Upper lobe of left lung (tissue), 6 donors: ENCODE measurements at regions not wholly inside any gene's neighbourhood (a gene's known extent, or its start where the extent isn't known, plus 50 kb on each side); places are given as distances from the start of the nearest gene placed in this dataset.

ENCODE experiments used
- ATAC-seq, 2 donors: fragments of 200-7000 bp; cut with Tn5 transposase; one replicate each; pipeline ENCODE4 v1.9.1; 2022; ENCODE audit warnings: mild to moderate bottlenecking in 2 of 2, moderate library complexity in 2 of 2; ENCODE audit not compliant: low FRiP score in 2 of 2
- DNase-seq, 2 donors: peaks; one replicate each; pipeline ENCODE4 v3.0.0-alpha.2; 2019 to 2020
- H3K27ac ChIP-seq, 4 donors: fragments of 200-600 bp; sonication (generic); one replicate each; pipeline ENCODE4 v1.5.1; 2016 to 2019
- H3K27me3 ChIP-seq, 4 donors: fragments of 200-600 bp; sonication (generic); one replicate each; pipeline ENCODE4 v1.5.1; 2017 to 2019
- H3K36me3 ChIP-seq, 4 donors: fragments of 200-600 bp; sonication (generic); one replicate each; pipeline ENCODE4 v1.5.1; 2016 to 2019
- H3K4me1 ChIP-seq, 4 donors: fragments of 200-600 bp; sonication (generic); one replicate each; pipeline ENCODE4 v1.5.1; 2018 to 2019
- H3K4me3 ChIP-seq, 4 donors: fragments of 200-600 bp; sonication (generic); one replicate each; pipeline ENCODE4 v1.5.1; 2017 to 2019; ENCODE audit warnings: mild to moderate bottlenecking in 2 of 4, moderate library complexity in 1 of 4
- H3K9me3 ChIP-seq, 4 donors: fragments of 200-600 bp; sonication (generic); one replicate each; pipeline ENCODE4 v1.5.1; 2018 to 2019
- CTCF ChIP-seq, 6 experiments: fragments of 450-650 bp in 4 of 6; fragments of 200-600 bp in 2 of 6; sonication (generic) in 2 of 6; IDR thresholded peaks; one replicate each; pipeline ENCODE4 v1.5.1; 2016 to 2019; ENCODE audit warnings: antibody characterized with exemption in 6 of 6
- EP300 ChIP-seq, 4 donors: sonication (generic); formaldehyde crosslinking; IDR thresholded peaks; one replicate each; pipeline ENCODE4 v1.5.1; 2017; ENCODE audit warnings: antibody characterized with exemption in 4 of 4, control low read depth in 2 of 4
- POLR2A ChIP-seq, 4 donors: fragments of 450-650 bp; IDR thresholded peaks; one replicate each; pipeline ENCODE4 v1.5.1; 2016 to 2017; ENCODE audit warnings: antibody characterized with exemption in 4 of 4, mild to moderate bottlenecking in 2 of 4
- POLR2AphosphoS5 ChIP-seq, 2 donors: sonication (generic); formaldehyde crosslinking; IDR thresholded peaks; one replicate each; pipeline ENCODE4 v1.5.1; 2017; ENCODE audit warnings: antibody characterized with exemption in 2 of 2
- WGBS, 2 donors: methylation state at CpG; one replicate each; pipeline ENCODE4 v1.1.5; 2017 to 2018; 5-methylcytosine and 5-hydroxymethylcytosine counted together
- donor health status: DM: no; HTN: no; CAD: no; lungs with moderate emphysema.
- donor health status: DM: no; HTN: yes; CAD: no; lungs with severe emphysema.

- Histone ChIP-seq H3K36me3 (no peaks in the 10 kb centered on the region), H3K27me3 (no peaks in the 10 kb centered on the region), H3K4me1 (no peaks in the 10 kb centered on the region), H3K9me3 (no peaks in the 10 kb centered on the region), H3K4me3 (no peak overlapping the region), H3K27ac (no peak overlapping the region)
- 75 to 79% methylated on average over 6 of the region's 6 CpGs for WGBS, 2 donors
- TF ChIP-seq EP300 (IDR thresholded peaks at IDR 0.05) (no peak), POLR2A (IDR thresholded peaks at IDR 0.05) (no peak)
- no peak for ATAC-seq
- DNase-seq, result no peak
These were observed 869.8 kb upstream of the EPHA7 start for GRCh38 chr6:94289131-94289530.

GRCh38 chr6:94278146-94278545, 858.8 kb upstream of the EPHA7 start:
- TF ChIP-seq POLR2A (IDR thresholded peaks at IDR 0.05) (no peak), POLR2AphosphoS5 (IDR thresholded peaks at IDR 0.05) (no peak), EP300 (IDR thresholded peaks at IDR 0.05) (no peak), CTCF (IDR thresholded peaks at IDR 0.05) (no peak)
- H3K27ac ChIP-seq, result no peak overlapping the region
- WGBS, 2 donors, result 49 to 67% methylated on average over 5 of the region's 5 CpGs
- no peaks in the 10 kb centered on the region for H3K36me3 ChIP-seq
- ATAC-seq (no peak), DNase-seq (no peak)
- H3K27me3 ChIP-seq, result no peaks in the 10 kb centered on the region
- no peaks in the 10 kb centered on the region for H3K4me1 ChIP-seq
- H3K9me3 ChIP-seq, result no peaks in the 10 kb centered on the region
- no peak overlapping the region for H3K4me3 ChIP-seq

GRCh38 chr6:94272327-94272726, 853.0 kb upstream of the EPHA7 start:
- Histone ChIP-seq H3K4me1 (no peaks in the 10 kb centered on the region), H3K27me3 (no peaks in the 10 kb centered on the region), H3K27ac (no peak overlapping the region), H3K9me3 (no peaks in the 10 kb centered on the region), H3K36me3 (no peaks in the 10 kb centered on the region), H3K4me3 (no peak overlapping the region)
- ATAC-seq (no peak), DNase-seq (no peak)
- 70 to 77% methylated on average over 2 of the region's 2 CpGs for WGBS, 2 donors
- no peak for TF ChIP-seq POLR2A (IDR thresholded peaks at IDR 0.05)
- TF ChIP-seq POLR2AphosphoS5 (IDR thresholded peaks at IDR 0.05), result no peak
- no peak for TF ChIP-seq EP300 (IDR thresholded peaks at IDR 0.05)
- TF ChIP-seq CTCF (IDR thresholded peaks at IDR 0.05), result no peak

GRCh38 chr6:94270091-94270948, 851.0 kb upstream of the EPHA7 start:
- ATAC-seq (no peak), DNase-seq (no peak)
- no peak overlapping the region for H3K27ac ChIP-seq
- TF ChIP-seq EP300 (IDR thresholded peaks at IDR 0.05) (no peak), CTCF (IDR thresholded peaks at IDR 0.05) (no peak), POLR2AphosphoS5 (IDR thresholded peaks at IDR 0.05) (no peak), POLR2A (IDR thresholded peaks at IDR 0.05) (no peak)
- H3K4me3 ChIP-seq, result no peak overlapping the region
- no peaks in the 10 kb centered on the region for H3K36me3 ChIP-seq
- 50 to 59% methylated on average over 4 of the region's 4 CpGs for WGBS, 2 donors
- H3K27me3 ChIP-seq, result no peaks in the 10 kb centered on the region
- no peaks in the 10 kb centered on the region for H3K9me3 ChIP-seq
- H3K4me1 ChIP-seq, result no peaks in the 10 kb centered on the region

- Histone ChIP-seq H3K27me3 (no peaks in the 10 kb centered on the region), H3K4me3 (no peak overlapping the region), H3K27ac (no peak overlapping the region), H3K4me1 (no peaks in the 10 kb centered on the region), H3K36me3 (no peaks in the 10 kb centered on the region), H3K9me3 (no peaks in the 10 kb centered on the region)
- ATAC-seq, result no peak
- no peak for DNase-seq
- TF ChIP-seq POLR2A (IDR thresholded peaks at IDR 0.05) (no peak), CTCF (IDR thresholded peaks at IDR 0.05) (no peak), POLR2AphosphoS5 (IDR thresholded peaks at IDR 0.05) (no peak), EP300 (IDR thresholded peaks at IDR 0.05) (no peak)
These were observed 849.9 kb upstream of the EPHA7 start for GRCh38 chr6:94269256-94269655.
